T-cell (primary cell): ENCODE measurements at regions not wholly inside any gene's neighbourhood (a gene's known extent, or its start where the extent isn't known, plus 50 kb on each side); places are given as distances from the start of the nearest gene placed in this dataset.

Experiments
- ATAC-seq, 4 experiments: fragments of 200-7000 bp in 3 of 4; fragments of 150-1000 bp in 1 of 4; cut with Tn5 transposase; replicated peaks in 1 of 4; 1 replicate in 3 of 4; 2 replicates in 1 of 4; pipeline ENCODE4 v1.10.0; 2021; ENCODE audit warnings: moderate library complexity in 3 of 4, mild to moderate bottlenecking in 2 of 4, moderate number of reproducible peaks in 1 of 4
- CTCF ChIA-PET, 2 donors: fragments of 300-600 bp; sonication (Branson Sonifier 250); formaldehyde crosslinking; loops; one replicate each; lab custom pipeline; 2022; ENCODE audit warnings: antibody characterized with exemption in 2 of 2; lab: Charles Lee
- POLR2A ChIA-PET, 2 donors: fragments of 300-600 bp; sonication (Branson Sonifier 250); formaldehyde crosslinking; loops; one replicate each; lab custom pipeline; 2022; ENCODE audit warnings: antibody characterized with exemption in 2 of 2; lab: Charles Lee
- DNase-seq, 35 experiments: peaks; one replicate each; pipeline versions ENCODE4 v3.0.0 to v3.0.0-alpha.2; 2013 to 2023
- H3K27ac ChIP-seq: one replicate; pipeline ENCODE4 v1.5.1; 2013; ENCODE audit warnings: low read length
- H3K27me3 ChIP-seq, 2 experiments: replicated peaks in 1 of 2; 1 replicate in 1 of 2; 2 replicates in 1 of 2; pipeline versions ENCODE4 v1.6.1 to v1.7.0; 2013; ENCODE audit warnings: low read length in 1 of 2, mixed read lengths in 1 of 2; ENCODE audit not compliant: control insufficient read depth in 2 of 2, insufficient read depth in 2 of 2; ENCODE audit errors: extremely low read depth in 1 of 2
- H3K36me3 ChIP-seq, 2 donors: 1 replicate in 1 of 2; 2 replicates in 1 of 2; pipeline versions ENCODE4 v1.6.1 to v1.7.0; 2013; ENCODE audit warnings: low read length in 1 of 2; ENCODE audit not compliant: control insufficient read depth in 2 of 2, insufficient read depth in 1 of 2; ENCODE audit errors: extremely low read depth in 1 of 2
- H3K4me1 ChIP-seq, 2 experiments: 1 replicate in 1 of 2; 2 replicates in 1 of 2; pipeline versions ENCODE4 v1.6.1 to v1.7.0; 2013; ENCODE audit warnings: low read length in 2 of 2, mixed read lengths in 1 of 2; ENCODE audit not compliant: insufficient read depth in 2 of 2, control insufficient read depth in 1 of 2; ENCODE audit errors: extremely low read depth in 1 of 2
- H3K4me3 ChIP-seq, 2 donors: 1 replicate in 1 of 2; 2 replicates in 1 of 2; pipeline versions ENCODE4 v1.5.1 to v1.7.0; 2013; ENCODE audit warnings: mild to moderate bottlenecking in 2 of 2, low read length in 1 of 2, moderate library complexity in 1 of 2; ENCODE audit not compliant: control insufficient read depth in 1 of 2; ENCODE audit errors: extremely low read depth in 1 of 2
- H3K9me3 ChIP-seq: 2 replicates; pipeline ENCODE4 v1.7.0; 2013
- H3K27ac Mint-ChIP-seq, 2 donors: one replicate each; pipeline ENCODE4 v1.8.0; 2020 to 2021; ENCODE audit warnings: mild to moderate bottlenecking in 2 of 2, mixed read lengths in 2 of 2
- H3K27me3 Mint-ChIP-seq, 2 donors: one replicate each; pipeline ENCODE4 v1.8.0; 2021 to 2022; ENCODE audit warnings: mixed read lengths in 2 of 2
- H3K36me3 Mint-ChIP-seq: one replicate; pipeline ENCODE4 v1.8.0; 2021; ENCODE audit warnings: mixed read lengths
- H3K4me1 Mint-ChIP-seq, 3 donors: one replicate each; pipeline ENCODE4 v1.8.0; 2020 to 2022; ENCODE audit warnings: mixed read lengths in 3 of 3, mild to moderate bottlenecking in 1 of 3
- H3K4me3 Mint-ChIP-seq, 3 donors: one replicate each; pipeline ENCODE4 v1.8.0; 2020 to 2022; ENCODE audit warnings: mild to moderate bottlenecking in 3 of 3, mixed read lengths in 3 of 3, moderate library complexity in 3 of 3
- H3K9me3 Mint-ChIP-seq, 3 donors: one replicate each; pipeline ENCODE4 v1.8.0; 2020 to 2022; ENCODE audit warnings: mixed read lengths in 3 of 3
- WGBS: methylation state at CpG from one replicate; pipeline ENCODE4 v1.1.5; 2013; ENCODE audit warnings: missing lambda C conversion rate; ENCODE audit not compliant: insufficient coverage; 5-methylcytosine and 5-hydroxymethylcytosine counted together

GRCh38 chr1:181284978-181285377 lies 196.5 kb downstream of the IER5 start:
- DNase-seq (no peak), ATAC-seq (no peak)
- no peak overlapping the region for H3K4me3 Mint-ChIP-seq
- no peak overlapping the region for H3K27ac Mint-ChIP-seq
- Histone ChIP-seq H3K4me3 (no peak overlapping the region), H3K27ac (no peak overlapping the region), H3K9me3 (peaks cover 4% of the 10 kb centered on the region), H3K27me3 (no peaks in the 10 kb centered on the region), H3K4me1 (no peaks in the 10 kb centered on the region), H3K36me3 (no peaks in the 10 kb centered on the region)
- no peaks in the 10 kb centered on the region for H3K4me1 Mint-ChIP-seq
- ChIA-PET POLR2A (interaction anchor here in 1 of 2 donors (0.6 kb wide), 1 partner anchor 51 kb away, joined by 3 read pairs; no protein-coding TSS in a partner anchor), CTCF (no interaction called here)
- no peaks in the 10 kb centered on the region for H3K36me3 Mint-ChIP-seq
- H3K9me3 Mint-ChIP-seq, result peaks cover 7 to 38% (median 37%) of the 10 kb centered on the region in 3 donors
- H3K27me3 Mint-ChIP-seq, result peaks cover 2 to 5% of the 10 kb centered on the region in 2 donors

- DNase-seq (no peak), ATAC-seq (no peak)
- H3K27ac ChIP-seq, result no peak overlapping the region
- no peak overlapping the region for H3K4me3 ChIP-seq
- Mint-ChIP-seq H3K36me3 (no peaks in the 10 kb centered on the region), H3K27me3 (peaks cover 6 to 9% of the 10 kb centered on the region in 2 donors), H3K4me1 (no peaks in the 10 kb centered on the region), H3K4me3 (no peak overlapping the region), H3K9me3 (no peaks in the 10 kb centered on the region), H3K27ac (no peak overlapping the region)
- no peaks in the 10 kb centered on the region for H3K4me1 ChIP-seq
- WGBS, result 69% methylated on average over 2 of the region's 3 CpGs
- H3K27me3 ChIP-seq, result no peaks in the 10 kb centered on the region
- H3K36me3 ChIP-seq, result no peaks in the 10 kb centered on the region
- CTCF ChIA-PET, result no interaction called here
- POLR2A ChIA-PET, result no interaction called here
- no peaks in the 10 kb centered on the region for H3K9me3 ChIP-seq
These were observed 188.1 kb upstream of the CACNA1E start for GRCh38 chr1:181295217-181295616.

GRCh38 chr1:181296180-181296579 lies 187.1 kb upstream of the CACNA1E start:
- CTCF ChIA-PET, result no interaction called here
- WGBS, result 20% methylated on average over 1 of the region's 2 CpGs
- Mint-ChIP-seq H3K27ac (no peak overlapping the region), H3K4me3 (no peak overlapping the region), H3K27me3 (peaks cover 6% of the 10 kb centered on the region in 2 donors), H3K4me1 (no peaks in the 10 kb centered on the region), H3K36me3 (no peaks in the 10 kb centered on the region), H3K9me3 (no peaks in the 10 kb centered on the region)
- Histone ChIP-seq H3K4me3 (no peak overlapping the region), H3K9me3 (no peaks in the 10 kb centered on the region), H3K36me3 (no peaks in the 10 kb centered on the region), H3K27me3 (no peaks in the 10 kb centered on the region), H3K27ac (no peak overlapping the region), H3K4me1 (no peaks in the 10 kb centered on the region)
- POLR2A ChIA-PET, result no interaction called here
- ATAC-seq, result no peak
- no peak for DNase-seq

- Histone ChIP-seq H3K27ac (no peak overlapping the region), H3K4me3 (no peak overlapping the region), H3K4me1 (no peaks in the 10 kb centered on the region), H3K9me3 (no peaks in the 10 kb centered on the region), H3K27me3 (peaks cover 0 to 3% of the 10 kb centered on the region in 2 experiments), H3K36me3 (no peaks in the 10 kb centered on the region)
- WGBS, result 40% methylated on average over 2 of the region's 3 CpGs
- peaks cover 0 to 3% (median 0%) of the 10 kb centered on the region in 3 donors for H3K9me3 Mint-ChIP-seq
- ChIA-PET POLR2A (no interaction called here), CTCF (no interaction called here)
- DNase-seq (no peak), ATAC-seq (no peak)
- no peak overlapping the region for H3K4me3 Mint-ChIP-seq
- no peak overlapping the region for H3K27ac Mint-ChIP-seq
- peaks cover 12 to 13% of the 10 kb centered on the region in 2 donors for H3K27me3 Mint-ChIP-seq
- H3K36me3 Mint-ChIP-seq, result no peaks in the 10 kb centered on the region
- H3K4me1 Mint-ChIP-seq, result no peaks in the 10 kb centered on the region
These were observed 175.2 kb upstream of the CACNA1E start for GRCh38 chr1:181308098-181308497.

GRCh38 chr1:181310560-181310959 lies 172.8 kb upstream of the CACNA1E start:
- H3K4me3 Mint-ChIP-seq, result no peak overlapping the region
- peaks cover 31 to 33% of the 10 kb centered on the region in 2 donors for H3K27me3 Mint-ChIP-seq
- Histone ChIP-seq H3K9me3 (no peaks in the 10 kb centered on the region), H3K4me1 (no peaks in the 10 kb centered on the region), H3K4me3 (no peak overlapping the region), H3K36me3 (no peaks in the 10 kb centered on the region), H3K27me3 (peaks cover 0 to 21% of the 10 kb centered on the region in 2 experiments), H3K27ac (no peak overlapping the region)
- no peak overlapping the region for H3K27ac Mint-ChIP-seq
- H3K9me3 Mint-ChIP-seq, result no peaks in the 10 kb centered on the region
- 79% methylated on average over 2 of the region's 2 CpGs for WGBS
- DNase-seq (no peak), ATAC-seq (no peak)
- POLR2A ChIA-PET, result no interaction called here
- H3K4me1 Mint-ChIP-seq, result peaks cover 6 to 12% (median 9%) of the 10 kb centered on the region in 3 donors
- no peaks in the 10 kb centered on the region for H3K36me3 Mint-ChIP-seq
- CTCF ChIA-PET, result no interaction called here

- CTCF ChIA-PET, result interaction anchor here in 1 of 2 donors (1.0 kb wide), 2 partner anchors 10 to 70 kb away, joined by 3 read pairs; no protein-coding TSS in a partner anchor
These were observed 170.4 kb upstream of the CACNA1E start for GRCh38 chr1:181312946-181313345.

More at GRCh38 chr1:181312946-181313345, 170.4 kb upstream of the CACNA1E start:
- Histone ChIP-seq H3K36me3 (no peaks in the 10 kb centered on the region), H3K27ac (no peak overlapping the region), H3K4me1 (peaks cover 0 to 9% of the 10 kb centered on the region in 2 experiments), H3K9me3 (no peaks in the 10 kb centered on the region), H3K4me3 (no peak overlapping the region), H3K27me3 (peaks cover 0 to 42% of the 10 kb centered on the region in 2 experiments)
- POLR2A ChIA-PET, result no interaction called here
- Mint-ChIP-seq H3K27me3 (peaks cover 48 to 55% of the 10 kb centered on the region in 2 donors), H3K9me3 (no peaks in the 10 kb centered on the region), H3K36me3 (no peaks in the 10 kb centered on the region), H3K4me1 (peaks cover 15 to 19% (median 15%) of the 10 kb centered on the region in 3 donors), H3K4me3 (no peak overlapping the region), H3K27ac (no peak overlapping the region)
- 60% methylated on average over 2 of the region's 4 CpGs for WGBS
- ATAC-seq, result no peak
- DNase-seq, result no peak
